Activated CD8-positive, alpha-beta T cell treated with anti-CD3 and anti-CD28 coated beads for 36 hours (primary cell): ENCODE measurements at regions not wholly inside any gene's neighbourhood (a gene's known extent, or its start where the extent isn't known, plus 50 kb on each side); places are given as distances from the start of the nearest gene placed in this dataset.

Experiments
- ATAC-seq: fragments of 200-7000 bp; cut with Tn5 transposase; one replicate; pipeline ENCODE4 v1.10.0; 2021; ENCODE audit warnings: mild to moderate bottlenecking, moderate library complexity
- CTCF ChIA-PET: fragments of 350-600 bp; sonication (Branson Sonifier 250); formaldehyde crosslinking; loops from one replicate; lab custom pipeline; 2021; ENCODE audit warnings: antibody characterized with exemption; lab: Charles Lee
- POLR2A ChIA-PET: fragments of 350-600 bp; sonication (Branson Sonifier 250); formaldehyde crosslinking; loops from one replicate; lab custom pipeline; 2021; ENCODE audit warnings: antibody characterized with exemption; lab: Charles Lee
- DNase-seq: peaks from one replicate; pipeline ENCODE4 v3.0.0-alpha.2; 2020
- H3K27ac Mint-ChIP-seq: one replicate; pipeline ENCODE4 v1.8.0; 2021; ENCODE audit warnings: mild to moderate bottlenecking, mixed read lengths
- H3K27me3 Mint-ChIP-seq: one replicate; pipeline ENCODE4 v1.8.0; 2021; ENCODE audit warnings: mixed read lengths
- H3K36me3 Mint-ChIP-seq: one replicate; pipeline ENCODE4 v1.8.0; 2021; ENCODE audit warnings: low read depth, mixed read lengths
- H3K4me1 Mint-ChIP-seq: one replicate; pipeline ENCODE4 v1.8.0; 2021; ENCODE audit warnings: low read depth, mixed read lengths
- H3K4me3 Mint-ChIP-seq: one replicate; pipeline ENCODE4 v1.8.0; 2021; ENCODE audit warnings: mild to moderate bottlenecking, moderate library complexity, mixed read lengths
- H3K9me3 Mint-ChIP-seq: one replicate; pipeline ENCODE4 v1.8.0; 2021; ENCODE audit warnings: mixed read lengths
- intact Hi-C: fragments of 100-400 bp; cut with micrococcal nuclease; formaldehyde crosslinking; loops from one replicate; pipeline ENCODE4 v1.10.0; 2022
- TF ChIP-seq, protein P1 (sequence below): fragments of 200-600 bp; IDR thresholded peaks from one replicate; pipeline ENCODE4 v1.8.0; 2022; ENCODE audit warnings: antibody characterized with exemption, mild to moderate bottlenecking

DNA sequence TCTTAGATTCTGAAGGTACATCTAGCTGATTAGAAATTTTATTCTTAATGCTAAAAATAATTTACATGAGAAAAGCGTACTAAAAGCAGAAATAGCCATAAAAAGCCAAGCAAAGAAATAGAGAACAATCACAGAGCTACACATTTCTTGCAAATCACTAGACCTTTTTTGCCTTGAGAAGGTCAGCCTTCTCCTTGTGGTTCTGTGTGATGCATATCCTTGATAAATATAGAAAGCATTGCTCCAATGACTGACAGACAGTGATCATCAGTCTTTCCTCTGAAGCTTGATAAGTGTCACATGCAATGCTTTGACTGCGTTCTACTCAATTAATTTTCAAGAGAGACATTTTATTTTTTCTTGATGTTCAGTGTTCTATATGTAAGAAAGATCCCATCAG, 226.9 kb downstream of the CEMIP2 start:
- Mint-ChIP-seq H3K4me1 (no peaks in the 10 kb centered on the region), H3K27me3 (peaks cover 9% of the 10 kb centered on the region), H3K4me3 (no peak overlapping the region), H3K9me3 (no peaks in the 10 kb centered on the region), H3K27ac (no peak overlapping the region), H3K36me3 (no peaks in the 10 kb centered on the region)
- ATAC-seq (no peak), DNase-seq (no peak)
- intact Hi-C loops = no loop called here
- ChIA-PET POLR2A (no interaction called here), CTCF (no interaction called here)
- TF ChIP-seq, protein P1, sequence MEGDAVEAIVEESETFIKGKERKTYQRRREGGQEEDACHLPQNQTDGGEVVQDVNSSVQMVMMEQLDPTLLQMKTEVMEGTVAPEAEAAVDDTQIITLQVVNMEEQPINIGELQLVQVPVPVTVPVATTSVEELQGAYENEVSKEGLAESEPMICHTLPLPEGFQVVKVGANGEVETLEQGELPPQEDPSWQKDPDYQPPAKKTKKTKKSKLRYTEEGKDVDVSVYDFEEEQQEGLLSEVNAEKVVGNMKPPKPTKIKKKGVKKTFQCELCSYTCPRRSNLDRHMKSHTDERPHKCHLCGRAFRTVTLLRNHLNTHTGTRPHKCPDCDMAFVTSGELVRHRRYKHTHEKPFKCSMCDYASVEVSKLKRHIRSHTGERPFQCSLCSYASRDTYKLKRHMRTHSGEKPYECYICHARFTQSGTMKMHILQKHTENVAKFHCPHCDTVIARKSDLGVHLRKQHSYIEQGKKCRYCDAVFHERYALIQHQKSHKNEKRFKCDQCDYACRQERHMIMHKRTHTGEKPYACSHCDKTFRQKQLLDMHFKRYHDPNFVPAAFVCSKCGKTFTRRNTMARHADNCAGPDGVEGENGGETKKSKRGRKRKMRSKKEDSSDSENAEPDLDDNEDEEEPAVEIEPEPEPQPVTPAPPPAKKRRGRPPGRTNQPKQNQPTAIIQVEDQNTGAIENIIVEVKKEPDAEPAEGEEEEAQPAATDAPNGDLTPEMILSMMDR = no peak

DNA sequence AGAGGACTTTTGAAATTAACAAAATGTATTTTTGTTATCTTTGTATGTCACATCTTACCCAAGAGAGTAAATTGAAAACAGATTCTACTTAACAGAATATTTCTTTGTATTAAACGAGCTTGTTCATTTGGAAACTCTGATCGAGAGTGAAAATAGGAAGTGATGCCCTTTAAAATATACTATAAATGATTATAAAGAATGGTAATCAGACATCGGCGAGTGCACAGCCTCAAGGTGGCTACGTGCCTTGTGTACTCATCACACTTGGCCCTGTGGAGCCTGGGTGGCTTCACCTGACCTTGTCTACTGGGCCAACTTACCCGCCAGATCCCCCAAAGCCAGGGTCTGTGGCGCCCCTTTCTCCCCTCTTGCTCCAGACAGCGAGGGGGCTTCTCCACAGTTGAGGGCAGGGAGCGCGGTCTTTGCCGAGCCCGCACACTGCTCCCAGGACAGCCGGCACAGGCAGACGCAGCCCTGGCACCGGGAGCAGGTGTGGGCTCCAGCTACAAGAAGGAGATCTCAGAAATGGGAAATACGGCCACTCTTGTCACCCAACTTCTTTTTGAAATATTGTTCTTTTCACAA, 243.2 kb downstream of the CEMIP2 start:
- H3K27ac Mint-ChIP-seq = no peak overlapping the region
- H3K9me3 Mint-ChIP-seq = no peaks in the 10 kb centered on the region
- DNase-seq = no peak
- ChIA-PET CTCF (no interaction called here), POLR2A (no interaction called here)
- H3K27me3 Mint-ChIP-seq = peaks cover 21% of the 10 kb centered on the region
- TF ChIP-seq, protein P1 = no peak
- no peaks in the 10 kb centered on the region for H3K4me1 Mint-ChIP-seq
- ATAC-seq = no peak
- H3K4me3 Mint-ChIP-seq = no peak overlapping the region
- H3K36me3 Mint-ChIP-seq = no peaks in the 10 kb centered on the region
- intact Hi-C loops = no loop called here

DNA sequence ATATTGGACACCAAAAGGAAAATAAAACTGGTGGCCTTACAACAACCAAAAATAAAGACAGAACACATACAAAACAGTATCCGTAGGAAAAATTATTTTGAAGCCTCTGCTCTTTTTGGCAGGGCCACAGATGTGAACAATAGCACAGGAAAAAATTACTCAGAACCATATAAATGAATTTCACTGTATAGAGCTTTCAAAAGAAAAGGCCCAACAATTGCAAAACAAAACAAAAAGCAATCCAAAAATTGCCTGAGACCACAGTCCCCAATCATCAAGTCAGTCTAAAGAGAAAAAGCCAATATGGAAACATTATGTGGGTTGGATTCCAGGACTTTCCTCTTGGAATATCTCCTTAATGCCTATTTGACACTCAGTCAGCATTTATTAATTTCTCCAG, 243.8 kb downstream of the CEMIP2 start:
- Mint-ChIP-seq H3K9me3 (no peaks in the 10 kb centered on the region), H3K27me3 (peaks cover 23% of the 10 kb centered on the region), H3K27ac (no peak overlapping the region), H3K4me3 (no peak overlapping the region), H3K36me3 (no peaks in the 10 kb centered on the region), H3K4me1 (no peaks in the 10 kb centered on the region)
- POLR2A ChIA-PET = no interaction called here
- TF ChIP-seq, protein P1 = no peak
- CTCF ChIA-PET = no interaction called here
- intact Hi-C loops = no loop called here
- DNase-seq (no peak), ATAC-seq (no peak)

DNA sequence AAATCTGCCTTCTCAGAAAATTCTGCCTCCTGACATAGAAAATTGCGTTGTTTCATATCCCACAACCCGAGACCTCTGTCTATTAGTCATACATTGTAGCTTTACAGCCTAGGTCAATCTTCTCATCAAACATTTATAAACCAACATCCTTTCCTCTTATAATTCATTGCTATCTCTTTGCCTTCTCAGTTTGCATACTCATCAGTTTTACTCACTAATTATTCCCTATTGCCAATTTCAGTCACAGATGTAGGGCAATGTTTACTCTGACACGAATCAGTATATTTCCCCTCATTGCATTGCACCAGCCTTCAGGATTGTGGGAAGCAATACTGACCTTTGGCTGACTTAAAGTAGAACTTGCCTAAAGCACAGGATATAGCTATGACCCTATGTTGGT, 247.2 kb downstream of the CEMIP2 start:
- intact Hi-C loops = no loop called here
- no peaks in the 10 kb centered on the region for H3K36me3 Mint-ChIP-seq
- H3K27me3 Mint-ChIP-seq = peaks cover 23% of the 10 kb centered on the region
- ATAC-seq (no peak), DNase-seq (no peak)
- H3K9me3 Mint-ChIP-seq = no peaks in the 10 kb centered on the region
- POLR2A ChIA-PET = interaction anchor here (0.7 kb wide), 1 partner anchor 66 kb away, joined by 3 read pairs; no protein-coding TSS in a partner anchor
- no peak overlapping the region for H3K4me3 Mint-ChIP-seq
- H3K27ac Mint-ChIP-seq = no peak overlapping the region
- TF ChIP-seq, protein P1 = no peak
- no peaks in the 10 kb centered on the region for H3K4me1 Mint-ChIP-seq
- CTCF ChIA-PET = no interaction called here

DNA sequence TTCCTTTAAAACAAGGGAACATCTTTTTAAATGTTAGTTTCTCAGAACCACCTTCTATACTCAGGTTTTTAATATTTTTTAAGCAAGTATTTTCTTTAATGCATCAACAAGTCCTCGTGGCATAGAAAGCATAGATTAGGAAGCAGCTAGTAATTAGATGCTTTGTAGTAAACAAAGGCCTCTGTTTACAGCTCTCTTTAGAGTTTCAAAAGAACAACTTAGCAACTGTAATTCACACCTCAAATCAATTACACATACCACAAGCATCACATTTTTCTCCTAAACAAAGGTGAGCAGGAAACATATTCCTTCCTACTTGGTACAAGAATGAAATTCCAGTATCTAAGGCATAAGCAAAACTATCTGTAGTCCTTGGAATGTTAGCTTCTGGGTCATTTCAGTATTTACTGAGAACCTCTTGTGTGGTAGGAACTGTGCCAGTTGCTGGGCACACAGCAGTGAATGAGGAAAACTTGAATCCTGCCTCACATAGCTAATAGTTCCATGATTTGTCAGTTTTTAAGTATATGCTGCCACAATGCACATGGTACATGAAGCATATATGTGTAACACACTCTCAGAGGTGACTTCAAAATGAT, 249.1 kb downstream of the CEMIP2 start:
- H3K4me1 Mint-ChIP-seq = no peaks in the 10 kb centered on the region
- CTCF ChIA-PET = no interaction called here

More for the DNA sequence above, 249.1 kb downstream of the CEMIP2 start:
- Mint-ChIP-seq H3K4me3 (no peak overlapping the region), H3K36me3 (no peaks in the 10 kb centered on the region), H3K9me3 (no peaks in the 10 kb centered on the region), H3K27me3 (peaks cover 25% of the 10 kb centered on the region), H3K27ac (no peak overlapping the region)
- TF ChIP-seq, protein P1 = no peak
- ATAC-seq = no peak
- intact Hi-C loops = loop anchor here (10.0 kb wide), 1 partner anchor 56 kb away; no protein-coding TSS in a partner anchor
- POLR2A ChIA-PET = no interaction called here
- no peak for DNase-seq
